HG03280 (cell line): ENCODE measurements at regions not wholly inside any gene's neighbourhood (a gene's known extent, or its start where the extent isn't known, plus 50 kb on each side); places are given as distances from the start of the nearest gene placed in this dataset.
"Not testable (repeated sequence)": the region's sequence is repeated elsewhere in the genome, so short reads cannot be mapped to it uniquely, and the experiment has no call there.

Experiments
- ATAC-seq: cut with Tn5 transposase; IDR thresholded peaks from one replicate; pipeline ENCODE4 v1.9.1; 2021; ENCODE audit warnings: mild to moderate bottlenecking, moderate library complexity; ENCODE audit not compliant: unreplicated experiment

DNA sequence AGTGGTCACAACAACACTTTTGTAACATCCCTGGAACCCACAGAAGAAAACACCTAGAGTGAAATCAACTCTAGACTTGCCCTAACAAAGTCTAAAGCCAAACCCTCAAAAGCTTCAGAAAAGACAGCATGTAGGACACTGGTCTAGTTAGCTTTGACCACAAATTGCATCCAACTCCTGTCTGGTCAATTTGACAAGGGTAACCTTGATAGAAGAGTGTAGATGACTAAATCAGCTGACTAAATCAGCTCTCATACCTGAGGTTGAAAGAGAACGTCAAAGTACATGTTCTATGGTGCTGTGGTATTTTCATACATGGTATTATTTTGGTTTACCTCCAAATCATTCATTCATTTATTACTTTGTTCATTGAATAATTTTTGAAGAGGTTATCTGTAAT, 272.8 kb downstream of the KLF5 start:
- no peak for ATAC-seq

- ATAC-seq, result no peak
Observed at GRCh38 chr13:73329355-73329754, 270.6 kb downstream of the KLF5 start.

DNA sequence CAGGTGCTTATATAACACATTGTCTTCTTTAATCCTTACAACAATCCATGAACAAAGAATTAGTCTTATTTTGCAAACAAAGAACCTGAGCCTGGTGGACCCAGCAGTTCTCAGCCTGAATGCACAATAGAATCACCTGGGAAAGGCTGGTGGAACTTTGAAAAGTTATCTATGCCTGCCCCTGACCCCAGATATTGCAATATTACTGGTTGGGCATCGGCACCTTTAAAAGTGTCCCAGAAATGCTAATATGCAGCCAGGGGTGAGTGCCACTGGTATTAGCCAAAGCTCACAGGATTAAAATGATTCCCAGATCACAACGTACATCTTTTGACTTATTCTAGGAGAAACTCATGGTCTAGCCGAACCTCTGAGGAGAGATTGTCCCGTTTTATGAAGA, 268.8 kb downstream of the KLF5 start:
- ATAC-seq, result no peak

DNA sequence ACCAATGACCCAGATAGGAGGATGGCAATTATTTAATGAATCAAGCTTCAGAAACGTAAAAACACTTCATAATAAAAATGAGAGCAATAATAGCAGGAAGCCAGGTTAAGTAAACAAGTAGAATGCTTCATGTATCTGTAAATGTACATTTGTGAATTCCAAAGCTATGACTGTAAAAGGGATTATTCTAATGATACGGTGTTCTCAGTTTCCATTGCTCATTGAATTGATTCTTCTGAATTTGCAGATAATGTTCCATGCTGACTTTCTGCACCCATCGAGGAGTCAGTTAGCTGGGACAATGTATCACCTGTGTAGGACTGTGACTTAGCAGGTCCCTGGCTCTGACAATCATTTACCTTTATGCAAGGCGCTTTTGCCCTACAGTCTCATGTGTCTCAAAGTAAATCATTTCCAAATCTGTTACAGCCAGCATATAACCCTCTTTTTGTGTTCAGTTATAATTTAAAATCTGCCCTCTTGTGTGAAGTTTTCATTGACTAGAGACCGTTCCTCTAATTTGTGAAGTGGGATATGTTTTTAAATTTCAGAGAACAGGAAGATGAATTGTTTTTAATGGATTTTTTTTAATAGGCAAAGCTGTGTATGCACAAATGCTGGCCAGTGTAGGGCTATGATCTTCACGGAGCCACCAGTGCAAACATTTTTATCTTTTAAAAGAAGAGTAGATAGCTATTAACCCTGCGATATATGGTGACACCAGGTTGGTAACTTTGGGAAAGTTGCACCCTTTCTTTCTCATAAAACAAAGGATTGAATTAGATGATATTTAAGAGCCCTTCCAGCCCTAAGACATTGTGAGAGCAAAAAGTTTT, 267.1 kb downstream of the KLF5 start:
- no peak for ATAC-seq

GRCh38 chr13:73324842-73325722, 266.3 kb downstream of the KLF5 start:
- ATAC-seq, result no peak

GRCh38 chr13:73323615-73324014, 264.8 kb downstream of the KLF5 start:
- no peak for ATAC-seq

GRCh38 chr13:73321043-73321442, 262.2 kb downstream of the KLF5 start:
- no peak for ATAC-seq

DNA sequence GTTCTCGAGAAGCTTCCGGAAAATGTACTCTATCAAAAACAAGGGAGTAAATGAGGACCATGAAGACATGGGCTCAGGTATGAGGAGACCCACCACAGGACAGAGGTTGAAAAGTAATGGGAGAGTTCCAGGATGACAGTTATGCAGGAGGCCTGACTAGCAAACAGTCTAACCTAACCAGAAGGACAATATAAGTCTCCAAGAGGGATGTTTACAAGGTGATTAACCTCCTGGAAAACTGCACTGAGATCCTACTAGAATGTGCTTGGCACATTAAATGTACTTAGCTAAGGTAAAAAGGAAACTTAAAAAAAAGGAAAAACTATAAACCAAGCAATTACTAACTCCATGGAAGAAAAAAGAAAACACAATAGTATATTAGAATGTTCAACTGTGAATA, 258.3 kb downstream of the KLF5 start:
- no peak for ATAC-seq

GRCh38 chr13:73310366-73310765, 251.6 kb downstream of the KLF5 start:
- ATAC-seq, result no peak

- ATAC-seq, result no peak
Observed at GRCh38 chr13:73307481-73307880, 248.7 kb downstream of the KLF5 start.

GRCh38 chr13:73306688-73307087, 247.9 kb downstream of the KLF5 start:
- ATAC-seq, result no peak

DNA sequence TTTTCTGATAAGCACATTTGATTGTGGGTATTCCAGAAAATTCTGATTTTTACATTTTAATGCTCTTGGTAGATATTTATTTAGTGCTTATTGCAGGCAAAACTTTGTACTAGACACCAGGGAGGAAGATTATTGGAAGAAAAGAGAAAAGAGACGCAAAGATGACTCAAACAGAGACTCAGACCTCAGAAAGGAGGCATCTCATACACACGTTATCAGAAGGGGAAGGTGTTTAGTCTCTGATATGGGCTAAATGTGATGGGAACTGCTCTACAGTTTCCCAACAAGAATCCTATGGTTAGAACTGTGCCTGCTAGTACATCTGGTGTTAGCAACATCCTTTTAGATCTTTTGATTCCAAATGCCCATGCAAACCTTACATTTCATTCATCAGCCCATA, 245.6 kb downstream of the KLF5 start:
- ATAC-seq, result no peak

DNA sequence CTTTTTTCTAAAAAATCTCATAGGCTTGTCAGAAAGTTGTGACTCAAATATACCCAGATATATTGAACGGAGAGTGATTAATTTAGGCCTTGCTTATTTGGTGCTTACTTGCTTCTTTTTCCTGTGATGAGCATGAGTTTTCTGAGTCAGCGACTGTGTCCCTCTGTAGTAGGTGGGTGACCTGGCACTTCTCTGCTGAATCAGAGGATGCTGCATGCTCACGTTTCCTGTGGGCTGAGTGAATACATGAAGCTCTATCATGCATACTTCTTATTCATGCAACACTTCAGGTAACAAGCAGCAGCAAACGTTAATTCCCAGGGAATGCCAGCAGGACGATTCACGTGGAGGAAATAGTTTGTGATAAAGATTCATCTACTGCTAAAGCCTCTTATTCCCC, 245.0 kb downstream of the KLF5 start:
- no peak for ATAC-seq

GRCh38 chr13:73301622-73302021, 242.8 kb downstream of the KLF5 start:
- not testable (repeated sequence) for ATAC-seq

- ATAC-seq, result no peak
Observed at GRCh38 chr13:73300718-73301425, 242.1 kb downstream of the KLF5 start.

DNA sequence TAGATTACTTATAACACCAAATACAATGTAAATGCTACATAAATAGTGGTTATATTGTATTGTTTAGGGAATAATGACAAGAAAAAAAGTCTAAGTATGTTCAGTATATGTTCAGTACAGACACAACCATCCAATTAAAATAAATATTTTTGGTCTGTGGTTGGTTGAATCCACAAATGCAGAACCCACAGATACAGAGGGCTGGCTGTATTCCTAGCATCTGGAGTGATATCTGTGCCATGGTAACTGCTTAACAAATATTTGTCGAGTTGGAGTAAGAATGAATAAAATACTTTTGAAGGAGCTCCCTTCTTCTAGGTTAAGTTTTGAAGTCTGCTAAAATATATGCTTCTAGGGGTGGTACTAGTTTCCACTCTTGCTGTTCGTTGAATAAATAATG, 241.0 kb downstream of the KLF5 start:
- ATAC-seq, result no peak

DNA sequence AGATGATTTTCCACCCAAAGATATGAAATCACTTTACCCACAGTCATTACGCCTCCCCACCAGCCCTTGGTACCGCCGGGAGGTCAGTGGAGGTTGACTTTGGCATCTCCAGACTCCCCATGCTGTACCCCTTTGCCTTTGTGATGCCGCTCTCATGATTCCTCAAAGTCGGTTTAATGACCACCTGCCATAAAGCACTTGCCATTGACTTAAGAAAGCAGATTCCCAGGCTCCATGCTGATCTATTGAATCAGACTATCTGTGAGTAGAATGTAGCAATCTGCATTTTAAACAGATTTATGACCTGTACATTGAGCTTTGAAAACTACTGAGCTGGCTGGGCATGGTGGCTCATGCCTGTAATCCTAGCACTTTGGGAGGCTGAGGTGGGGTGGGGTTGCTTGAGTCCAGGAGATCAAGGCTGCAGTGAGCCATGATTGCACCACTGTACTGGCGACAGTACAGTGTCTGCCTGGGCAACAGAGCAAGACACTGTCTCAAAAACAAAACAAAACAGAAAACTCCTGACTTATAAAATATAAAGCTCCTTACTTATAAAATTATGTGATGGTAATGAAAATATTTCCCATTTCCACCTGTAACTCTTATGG, 235.2 kb downstream of the KLF5 start:
- no peak for ATAC-seq

DNA sequence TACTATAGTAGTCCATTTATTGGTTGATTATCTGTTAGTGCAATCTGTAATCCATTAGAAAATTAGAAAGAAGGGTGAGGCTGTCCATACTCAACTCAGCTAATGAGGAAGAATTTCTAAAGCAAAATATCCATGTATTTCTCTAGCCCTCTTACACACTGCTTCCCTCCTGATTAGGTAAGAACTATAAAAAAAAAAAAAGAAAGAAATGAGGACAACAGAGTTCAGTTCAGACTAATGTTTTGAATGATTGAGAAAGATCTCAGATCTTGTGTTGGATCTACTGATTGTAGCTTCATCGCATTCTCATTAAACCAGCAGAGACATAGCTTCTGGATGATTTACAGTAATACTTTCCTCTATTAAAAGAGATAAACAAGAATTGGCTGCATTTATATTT, 233.3 kb downstream of the KLF5 start:
- ATAC-seq, result no peak

GRCh38 chr13:73290844-73291243, 232.0 kb downstream of the KLF5 start:
- ATAC-seq, result no peak

DNA sequence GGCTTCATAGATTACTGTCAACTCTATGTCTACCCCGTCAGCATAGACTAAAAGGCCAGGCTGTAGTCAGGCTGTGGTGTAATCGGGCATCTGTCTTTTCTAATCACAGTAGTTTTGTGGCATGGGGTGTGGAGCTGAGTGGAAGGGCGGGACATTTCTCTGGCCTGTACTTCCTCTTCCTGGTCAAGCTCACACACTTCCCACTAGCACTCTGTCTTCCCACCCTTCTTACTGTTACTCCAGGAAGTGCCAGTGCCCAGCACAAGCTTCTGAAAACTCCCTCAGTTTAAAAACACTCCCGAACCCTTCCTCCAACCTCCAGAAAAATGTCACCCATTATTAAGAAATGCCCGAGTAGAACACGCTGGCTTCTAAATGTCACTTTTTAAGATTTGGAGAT, 229.8 kb downstream of the KLF5 start:
- no peak for ATAC-seq

DNA sequence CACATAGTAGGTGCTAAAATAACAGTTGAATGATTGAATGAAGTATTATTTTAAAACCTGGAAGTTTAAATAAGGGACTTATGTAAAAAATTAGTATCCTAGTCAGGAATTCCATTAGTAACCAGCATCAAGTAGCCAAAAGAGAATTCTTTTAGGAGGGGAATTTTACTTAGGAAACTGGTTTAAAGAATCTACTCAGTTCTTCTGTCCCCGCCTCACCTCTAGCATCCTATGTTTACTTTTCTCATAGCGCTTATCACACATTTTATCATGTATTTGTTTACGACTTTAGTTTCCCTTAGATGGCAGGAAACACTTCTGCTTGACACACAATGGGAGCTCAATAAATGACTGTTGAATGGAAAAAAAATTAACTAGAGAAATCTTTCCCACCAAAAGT, 229.0 kb downstream of the KLF5 start:
- ATAC-seq, result no peak
